Motor neuron (in vitro differentiated cells): ENCODE measurements at regions not wholly inside any gene's neighbourhood (a gene's known extent, or its start where the extent isn't known, plus 50 kb on each side); places are given as distances from the start of the nearest gene placed in this dataset.
A peak's percentile ranks its signal among the peaks of the same experiment; 100 is the strongest.

Experiments
- ATAC-seq, 8 experiments: fragments of 200-7000 bp; cut with Tn5 transposase; replicated peaks in 6 of 8; 2 replicates each; pipeline ENCODE4 v1.8.0; 2021; ENCODE audit warnings: mild to moderate bottlenecking in 8 of 8, moderate library complexity in 8 of 8
- H3K27ac ChIP-seq, 2 donors: fragments of 250-450 bp; sonication (Bioruptor Pico); 2 replicates each; pipeline ENCODE4 v1.9.0; 2021; ENCODE audit warnings: antibody characterized with exemption in 2 of 2, mild to moderate bottlenecking in 2 of 2, moderate library complexity in 1 of 2
- H3K4me1 ChIP-seq, 2 donors: fragments of 250-450 bp; sonication (Bioruptor Pico); replicated peaks in 1 of 2; 2 replicates each; pipeline ENCODE4 v1.6.1; 2021; ENCODE audit warnings: antibody characterized with exemption in 2 of 2, mild to moderate bottlenecking in 2 of 2, moderate library complexity in 1 of 2
- H3K4me3 ChIP-seq, 5 donors: fragments of 250-450 bp; sonication (Bioruptor Pico); 2 replicates each; pipeline ENCODE4 v1.9.0; 2021; ENCODE audit warnings: antibody characterized with exemption in 5 of 5, mild to moderate bottlenecking in 5 of 5, moderate library complexity in 4 of 5
- WGBS, 10 experiments: fragments of 450-650 bp; shearing (Covaris generic); methylation state at CpG; one replicate each; pipeline ENCODE4 v1.0.0; 2022; 5-methylcytosine and 5-hydroxymethylcytosine counted together
- in situ Hi-C, 9 experiments: fragments of 400-800 bp; cut with MboI; loops; one replicate each; pipeline ENCODE4 v1.15.0; 2021; ENCODE audit warnings: low sequenced_read_pairs in 9 of 9, low pct_unique_long_range_greater_than_20kb in 2 of 9; ENCODE audit not compliant: unreplicated experiment in 9 of 9

DNA sequence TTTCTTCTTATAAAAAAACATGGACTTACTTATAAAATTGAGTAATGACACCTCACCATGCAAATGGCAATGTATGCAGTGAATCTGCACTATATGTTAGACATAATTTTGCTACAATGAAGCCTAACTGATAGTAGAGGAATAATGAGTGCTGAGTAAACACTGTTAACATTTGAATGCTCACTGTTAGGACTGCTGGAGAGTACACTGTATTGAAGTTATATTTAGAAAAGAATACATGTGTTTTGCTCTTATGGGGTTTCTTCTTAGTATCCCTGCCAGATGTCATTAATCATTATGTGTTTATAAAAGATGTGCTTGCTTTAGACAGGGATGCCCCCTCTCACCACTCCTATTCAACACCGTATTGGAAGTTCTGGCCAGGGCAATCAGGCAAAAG is 111.1 kb upstream of the ZP4 start:
- Histone ChIP-seq H3K4me1 (peaks cover 7 to 17% of the 10 kb centered on the region in 2 donors), H3K4me3 (no peak overlapping the region), H3K27ac (no peak overlapping the region)
- peak in 5 of 8 experiments; percentile 75 to 91 (median 82) for ATAC-seq
- in situ Hi-C loops = no loop called here
- WGBS, 10 experiments = 0 to 40% (median 7%) methylated on average over 1 of the region's 1 CpG; no CpG with 5 or more reads in 4 of the 10 experiments

DNA sequence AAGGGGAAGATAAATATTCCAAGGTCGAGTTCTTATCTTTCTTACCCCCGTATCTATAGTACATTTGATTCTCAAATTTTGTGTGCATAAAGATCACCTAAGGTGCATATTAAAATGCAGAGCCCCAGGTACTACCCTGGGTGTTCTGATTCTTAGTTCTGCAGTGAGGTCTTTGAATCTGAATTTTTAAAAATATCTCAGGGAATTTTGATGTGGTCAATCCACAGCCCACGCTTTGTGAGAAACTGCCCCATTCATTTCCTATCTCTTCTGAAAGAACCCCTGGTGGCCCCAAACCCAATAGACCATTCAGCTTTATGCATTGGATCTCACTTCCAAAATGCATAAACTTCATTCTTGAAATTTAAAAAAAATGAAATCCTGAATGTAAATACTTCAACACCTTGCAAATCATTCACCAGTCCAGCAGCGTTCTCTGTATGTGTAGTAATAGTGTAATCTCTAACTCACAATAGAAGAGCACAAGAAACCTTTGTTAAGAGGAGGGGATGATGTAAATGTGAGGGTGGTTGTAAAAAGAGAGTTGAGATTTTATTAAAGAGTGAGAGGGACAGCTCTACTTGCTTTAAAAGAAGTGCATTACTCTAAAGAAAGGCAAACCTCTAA is 108.8 kb upstream of the ZP4 start:
- no peak for ATAC-seq
- in situ Hi-C loops = no loop called here
- WGBS, 10 experiments = 5 to 86% (median 52%) methylated on average over 1 to 4 of the region's 4 CpGs
- Histone ChIP-seq H3K27ac (no peak overlapping the region), H3K4me1 (peaks cover 4 to 17% of the 10 kb centered on the region in 2 donors), H3K4me3 (no peak overlapping the region)

DNA sequence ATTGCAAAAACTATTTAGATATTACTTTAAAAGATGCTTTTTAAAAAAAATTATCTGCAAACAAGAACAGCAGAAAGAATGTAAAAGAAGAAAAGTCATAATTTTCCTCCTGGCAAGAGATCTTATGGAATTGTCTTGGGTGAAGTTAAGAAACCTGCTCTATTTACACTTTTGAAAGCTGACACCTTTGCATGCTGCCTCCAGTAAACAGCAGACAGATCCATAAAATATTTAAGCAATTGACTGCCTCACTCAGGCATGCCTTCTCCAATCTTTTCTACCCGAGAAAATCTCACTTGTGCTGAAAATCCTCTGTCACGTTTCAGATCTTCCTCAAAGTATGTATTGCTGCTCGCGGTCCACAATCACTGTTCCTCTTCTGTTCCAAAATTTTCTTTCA is 107.9 kb upstream of the ZP4 start:
- in situ Hi-C loops = no loop called here
- ATAC-seq = peak in 1 of 8 experiments; percentile 71
- Histone ChIP-seq H3K27ac (no peak overlapping the region), H3K4me1 (peaks cover 4 to 17% of the 10 kb centered on the region in 2 donors), H3K4me3 (no peak overlapping the region)
- WGBS, 10 experiments = 0 to 100% (median 84%) methylated on average over 1 to 4 of the region's 4 CpGs

DNA sequence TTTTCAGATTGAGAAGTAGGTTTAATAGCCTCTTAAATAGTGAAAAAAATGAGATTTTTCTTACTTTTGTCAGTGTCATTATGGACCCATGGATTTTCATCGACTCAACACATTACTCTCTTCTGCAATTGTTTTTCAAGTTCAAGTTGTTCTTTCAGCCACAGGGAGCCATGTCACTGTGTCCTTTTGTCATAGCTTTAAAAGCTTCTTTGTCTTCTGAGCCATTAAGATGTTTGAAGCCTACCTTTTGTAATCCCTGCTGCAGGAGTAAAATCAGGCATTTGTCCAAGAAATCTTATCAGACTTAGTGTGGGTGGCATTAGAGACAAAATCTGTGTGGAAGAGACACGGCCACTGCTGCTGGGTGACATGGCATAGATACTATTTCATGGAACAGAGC is 92.8 kb upstream of the ZP4 start:
- Histone ChIP-seq H3K27ac (no peak overlapping the region), H3K4me1 (peaks cover 3 to 5% of the 10 kb centered on the region in 2 donors), H3K4me3 (no peak overlapping the region)
- in situ Hi-C loops = no loop called here
- ATAC-seq = peak in 5 of 8 experiments; percentile 39 to 67 (median 54)
- WGBS, 10 experiments = 0 to 56% (median 20%) methylated on average over 1 to 2 of the region's 2 CpGs; no CpG with 5 or more reads in 1 of the 10 experiments

DNA sequence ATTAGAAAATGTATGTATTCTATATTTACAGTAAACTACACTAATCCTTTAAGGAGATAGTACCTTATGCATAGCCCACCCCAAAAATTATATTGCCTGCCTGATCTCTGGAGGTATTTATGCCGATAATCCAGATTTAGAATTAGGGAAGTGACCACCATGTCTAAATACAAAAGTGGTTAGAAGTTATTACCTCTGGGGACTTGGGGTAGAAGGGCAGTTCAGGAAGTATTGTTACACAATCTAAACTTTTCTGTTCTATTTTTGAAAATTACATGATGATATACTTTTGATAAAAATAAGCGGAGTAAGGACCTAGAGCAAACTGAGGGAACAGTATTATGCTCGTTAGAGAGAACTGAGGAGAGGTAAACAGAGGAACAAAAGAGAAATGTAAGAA is 90.5 kb upstream of the ZP4 start:
- Histone ChIP-seq H3K27ac (no peak overlapping the region), H3K4me1 (peaks cover 8 to 10% of the 10 kb centered on the region in 2 donors), H3K4me3 (no peak overlapping the region)
- in situ Hi-C loops = no loop called here
- no peak for ATAC-seq
- WGBS, 10 experiments = 0 to 100% (median 83%) methylated on average over 1 to 3 of the region's 3 CpGs

DNA sequence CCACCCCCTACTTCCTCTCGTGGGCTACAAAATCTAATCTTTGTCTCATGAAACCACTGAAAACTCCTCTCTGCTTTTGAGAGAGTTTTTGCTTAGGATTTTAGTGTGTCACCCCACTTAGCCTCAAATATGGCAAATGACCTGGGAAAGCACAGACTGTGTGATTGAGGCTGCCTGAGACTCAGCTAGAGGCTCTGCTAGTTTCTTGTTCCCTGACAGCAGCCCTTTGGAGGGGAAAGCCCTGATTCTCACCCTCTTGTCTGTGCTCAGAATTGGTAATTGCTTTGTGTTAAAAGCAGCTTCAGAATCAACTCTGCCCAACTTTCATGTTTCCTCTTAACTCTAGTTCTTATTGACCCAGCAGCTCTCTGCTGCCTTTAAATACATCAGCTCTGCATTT is 85.6 kb upstream of the ZP4 start:
- ATAC-seq = peak in 2 of 8 experiments; percentile 43 to 57
- WGBS, 10 experiments = 0 to 75% (median 32%) methylated on average over 1 of the region's 1 CpG; no CpG with 5 or more reads in 6 of the 10 experiments

DNA sequence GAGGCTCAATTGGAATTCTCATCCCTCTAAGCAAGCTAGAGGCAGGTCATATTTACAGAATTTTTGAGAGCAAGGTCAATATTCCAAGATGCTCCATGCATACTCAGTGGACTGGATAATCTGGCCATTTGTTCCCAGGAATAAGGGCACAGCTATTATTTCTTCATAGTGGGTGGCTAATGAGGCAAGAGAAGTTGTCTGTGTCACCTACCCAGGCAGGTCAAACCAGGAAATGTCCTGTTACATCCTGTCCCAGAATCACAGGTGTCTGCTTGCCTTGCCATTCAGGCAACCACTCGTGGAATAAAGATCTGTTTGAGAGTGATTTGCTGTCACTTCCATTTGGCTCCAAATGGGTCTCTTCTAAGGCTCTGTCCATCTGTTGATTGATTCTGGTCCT is 85.2 kb upstream of the ZP4 start:
- in situ Hi-C loops = no loop called here
- ATAC-seq = peak in 1 of 8 experiments; percentile 30
- WGBS, 10 experiments = 0 to 57% (median 10%) methylated on average over 1 of the region's 1 CpG; no CpG with 5 or more reads in 3 of the 10 experiments
- H3K4me3 ChIP-seq = no peak overlapping the region
- H3K4me1 ChIP-seq = peaks cover 12 to 32% of the 10 kb centered on the region in 2 donors
- no peak overlapping the region for H3K27ac ChIP-seq

More for the DNA sequence above, 85.6 kb upstream of the ZP4 start:
- Histone ChIP-seq H3K4me3 (no peak overlapping the region), H3K4me1 (peaks cover 12 to 28% of the 10 kb centered on the region in 2 donors), H3K27ac (no peak overlapping the region)
- in situ Hi-C loops = no loop called here

DNA sequence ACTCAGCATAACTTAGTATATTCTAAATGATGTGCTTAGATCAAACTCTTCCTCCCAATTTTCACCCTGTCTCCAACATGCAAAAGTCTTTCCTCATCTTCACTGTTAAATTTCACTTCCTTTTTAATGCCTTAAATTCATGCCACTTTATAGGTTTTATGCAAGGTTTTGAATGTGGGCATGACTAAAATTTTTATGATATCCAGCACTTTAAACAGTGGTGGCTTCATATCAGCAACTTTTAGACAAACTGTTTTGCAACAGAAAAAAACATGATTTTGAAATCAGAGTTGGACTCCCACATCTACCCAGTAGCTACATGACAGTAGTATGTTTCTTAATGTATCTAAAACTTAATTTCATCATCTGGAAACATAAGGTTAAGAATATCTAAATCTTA is 84.7 kb upstream of the ZP4 start:
- ATAC-seq = no peak
- Histone ChIP-seq H3K27ac (no peak overlapping the region), H3K4me1 (peaks cover 12 to 32% of the 10 kb centered on the region in 2 donors), H3K4me3 (no peak overlapping the region)
- in situ Hi-C loops = no loop called here

DNA sequence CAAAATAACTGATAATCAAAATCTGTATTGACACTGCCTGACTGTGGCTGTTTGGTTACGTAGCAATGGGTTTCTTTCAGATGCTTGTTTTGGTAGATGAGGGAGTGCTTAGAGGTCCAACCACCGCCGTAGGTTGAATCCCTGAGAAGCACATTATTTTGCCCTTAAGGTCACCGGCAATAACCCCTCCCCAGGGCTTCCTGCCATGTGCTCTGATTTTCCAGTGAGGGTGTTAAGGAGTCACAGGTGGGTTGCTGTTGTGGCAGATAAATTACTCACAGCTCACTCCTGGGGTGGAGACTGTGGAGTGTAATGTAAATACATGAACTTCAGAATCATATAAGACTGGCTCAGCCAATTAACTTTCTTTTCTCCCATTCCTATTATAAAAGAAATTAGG is 81.5 kb upstream of the ZP4 start:
- Histone ChIP-seq H3K4me3 (no peak overlapping the region), H3K27ac (no peak overlapping the region), H3K4me1 (peaks cover 12 to 32% of the 10 kb centered on the region in 2 donors)
- WGBS, 10 experiments = 0 to 76% (median 68%) methylated on average over 1 to 4 of the region's 4 CpGs; no CpG with 5 or more reads in 3 of the 10 experiments
- ATAC-seq = no peak
- in situ Hi-C loops = no loop called here

DNA sequence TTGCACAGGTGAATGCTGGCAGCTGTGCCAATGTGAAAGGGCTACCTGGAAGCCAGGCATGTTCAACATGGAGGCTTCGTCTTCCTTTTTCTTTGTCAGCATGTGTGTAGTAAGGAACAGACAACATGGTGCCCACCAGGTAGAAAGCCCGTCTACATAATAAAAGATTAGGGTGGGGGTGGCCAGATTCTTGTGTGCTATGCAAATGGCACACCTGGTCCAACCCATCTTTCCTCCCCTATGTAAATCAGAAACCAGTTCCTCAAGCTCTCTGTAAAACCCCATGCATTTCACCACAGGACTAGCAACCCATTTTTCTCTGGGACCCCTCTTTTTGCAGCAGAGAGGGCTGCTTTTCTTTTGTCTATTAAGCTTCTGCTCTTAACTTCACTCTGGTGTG is 72.3 kb upstream of the ZP4 start:
- in situ Hi-C loops = no loop called here
- ATAC-seq = no peak
- Histone ChIP-seq H3K4me1 (peaks cover 37 to 48% of the 10 kb centered on the region in 2 donors), H3K27ac (no peak overlapping the region), H3K4me3 (no peak overlapping the region)
- WGBS, 10 experiments = 50 to 100% (median 90%) methylated on average over 1 to 2 of the region's 2 CpGs; no CpG with 5 or more reads in 4 of the 10 experiments

DNA sequence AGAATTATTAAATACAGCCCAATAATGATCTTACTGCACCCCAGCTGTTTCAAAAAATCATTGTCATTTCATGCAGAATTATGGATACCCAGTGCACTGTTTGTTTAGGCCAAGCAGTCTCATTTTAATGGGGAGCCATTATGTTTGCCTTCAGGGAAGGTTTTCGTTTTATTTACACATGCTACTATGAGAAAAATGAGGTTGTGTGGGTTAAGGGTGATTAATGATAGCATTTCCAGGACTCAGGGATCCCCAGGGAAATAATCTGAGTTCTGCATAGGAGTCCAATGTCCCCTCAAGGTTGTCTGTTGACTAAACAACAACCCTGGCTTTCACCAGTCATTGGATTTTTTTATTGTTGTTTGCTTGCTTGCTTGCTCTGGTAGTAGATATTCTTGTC is 71.0 kb upstream of the ZP4 start:
- in situ Hi-C loops = no loop called here
- 0 to 75% (median 27%) methylated on average over 1 of the region's 1 CpG; no CpG with 5 or more reads in 2 of the 10 experiments for WGBS, 10 experiments
- ATAC-seq = peak in 6 of 8 experiments; percentile 67 to 95 (median 87)
- H3K4me1 ChIP-seq = peaks cover 37 to 48% of the 10 kb centered on the region in 2 donors
- peak overlapping the region in 1 of 2 donors; percentile 59 for H3K27ac ChIP-seq
- no peak overlapping the region for H3K4me3 ChIP-seq

DNA sequence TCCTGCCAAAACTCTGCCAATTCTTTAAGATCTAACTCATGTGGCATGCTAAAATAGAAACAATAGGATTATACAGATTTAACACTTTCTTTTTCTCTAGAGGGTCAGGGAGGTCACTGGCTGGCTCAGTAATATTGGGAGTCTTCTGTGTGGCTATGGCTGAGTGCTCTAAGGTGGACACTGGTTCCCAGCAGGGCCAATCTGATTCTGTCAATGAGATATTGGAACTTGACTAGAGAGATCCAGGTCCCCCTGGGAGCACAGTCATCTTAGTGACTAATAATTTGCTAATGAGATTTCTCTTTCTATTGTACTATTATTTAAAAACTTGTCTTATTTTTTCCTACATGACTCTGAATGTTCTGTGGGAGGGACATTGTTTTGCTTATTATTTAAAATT is 69.1 kb upstream of the ZP4 start:
- in situ Hi-C loops = no loop called here
- Histone ChIP-seq H3K4me1 (peaks cover 37 to 48% of the 10 kb centered on the region in 2 donors), H3K27ac (no peak overlapping the region), H3K4me3 (no peak overlapping the region)
- ATAC-seq = peak in 1 of 8 experiments; percentile 21

DNA sequence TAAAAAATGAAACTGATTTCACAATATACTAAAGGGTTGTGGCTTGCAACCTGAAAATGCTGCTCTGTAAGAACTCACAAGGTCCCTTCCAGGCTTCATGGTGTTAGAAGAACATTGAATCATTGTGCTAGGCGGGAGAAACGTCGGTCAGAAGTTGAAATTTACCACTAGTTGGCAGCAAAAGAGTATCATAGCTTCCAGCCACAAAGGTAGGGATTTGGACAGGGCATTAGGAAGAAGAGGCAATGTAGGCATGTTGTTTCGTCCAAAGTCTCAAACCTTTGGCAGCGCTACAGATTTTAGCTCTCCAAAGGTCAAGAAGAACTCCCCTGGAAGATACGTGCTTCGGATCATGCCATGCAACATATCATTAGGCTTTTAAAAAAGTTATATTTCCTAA is 62.5 kb upstream of the ZP4 start:
- Histone ChIP-seq H3K4me3 (no peak overlapping the region), H3K4me1 (no peaks in the 10 kb centered on the region), H3K27ac (no peak overlapping the region)
- WGBS, 10 experiments = 6 to 95% (median 80%) methylated on average over 4 to 7 of the region's 7 CpGs; no CpG with 5 or more reads in 1 of the 10 experiments
- in situ Hi-C loops = no loop called here
- no peak for ATAC-seq
